HEK293T (cell line): ENCODE measurements at regions not wholly inside any gene's neighbourhood (a gene's known extent, or its start where the extent isn't known, plus 50 kb on each side); places are given as distances from the start of the nearest gene placed in this dataset.

Experiments
- FOXK2 ChIP-seq: fragments of 450-650 bp; IDR thresholded peaks from 2 replicates; pipeline ENCODE4 v1.6.1; 2016; ENCODE audit warnings: mild to moderate bottlenecking
- FOXM1 ChIP-seq: fragments of 450-650 bp; IDR thresholded peaks from 2 replicates; pipeline ENCODE4 v1.6.1; 2017; ENCODE audit warnings: mild to moderate bottlenecking, borderline replicate concordance

GRCh38 chr9:127557998-127558546 lies 54.0 kb upstream of the STXBP1 start:
- no peak for TF ChIP-seq FOXM1
- no peak for TF ChIP-seq FOXK2
